ENCODE measurements at regions not wholly inside any gene's neighbourhood (a gene's known extent, or its start where the extent isn't known, plus 50 kb on each side); places are given as distances from the start of the nearest gene placed in this dataset.

- no peaks in the 10 kb centered on the region for H3F3A ChIP-seq (ENCODE audit: control insufficient read depth, insufficient read depth)
- no peaks in the 10 kb centered on the region for H4K20me1 ChIP-seq (ENCODE audit: control insufficient read depth, insufficient read depth, low read depth, low read length)
- TF ChIP-seq, protein P1, sequence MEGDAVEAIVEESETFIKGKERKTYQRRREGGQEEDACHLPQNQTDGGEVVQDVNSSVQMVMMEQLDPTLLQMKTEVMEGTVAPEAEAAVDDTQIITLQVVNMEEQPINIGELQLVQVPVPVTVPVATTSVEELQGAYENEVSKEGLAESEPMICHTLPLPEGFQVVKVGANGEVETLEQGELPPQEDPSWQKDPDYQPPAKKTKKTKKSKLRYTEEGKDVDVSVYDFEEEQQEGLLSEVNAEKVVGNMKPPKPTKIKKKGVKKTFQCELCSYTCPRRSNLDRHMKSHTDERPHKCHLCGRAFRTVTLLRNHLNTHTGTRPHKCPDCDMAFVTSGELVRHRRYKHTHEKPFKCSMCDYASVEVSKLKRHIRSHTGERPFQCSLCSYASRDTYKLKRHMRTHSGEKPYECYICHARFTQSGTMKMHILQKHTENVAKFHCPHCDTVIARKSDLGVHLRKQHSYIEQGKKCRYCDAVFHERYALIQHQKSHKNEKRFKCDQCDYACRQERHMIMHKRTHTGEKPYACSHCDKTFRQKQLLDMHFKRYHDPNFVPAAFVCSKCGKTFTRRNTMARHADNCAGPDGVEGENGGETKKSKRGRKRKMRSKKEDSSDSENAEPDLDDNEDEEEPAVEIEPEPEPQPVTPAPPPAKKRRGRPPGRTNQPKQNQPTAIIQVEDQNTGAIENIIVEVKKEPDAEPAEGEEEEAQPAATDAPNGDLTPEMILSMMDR (IDR thresholded peaks at IDR 0.05; ENCODE audit: low read depth, low read length, poor library complexity, severe bottlenecking): no peak
- no peak for TF ChIP-seq EZH2phosphoT487 (IDR thresholded peaks at IDR 0.05; ENCODE audit: borderline replicate concordance, low read length)
- H3K27ac ChIP-seq (ENCODE audit: low read depth, low read length): no peak overlapping the region
- peaks cover 5% of the 10 kb centered on the region; the same call in 1 of the 2 replicates for H3K27me3 ChIP-seq (ENCODE audit: control insufficient read depth, low read length)
- H3K36me3 ChIP-seq (ENCODE audit: control insufficient read depth, low read length): no peaks in the 10 kb centered on the region
- H3K9me3 ChIP-seq (ENCODE audit: control insufficient read depth, insufficient read depth, low read length): no peaks in the 10 kb centered on the region
- H3K9me2 ChIP-seq (replicated peaks; ENCODE audit: control insufficient read depth, low read length): no peaks in the 10 kb centered on the region
- H3K4me3 ChIP-seq (ENCODE audit: low read length): no peak overlapping the region
- no peak overlapping the region for H3K4me2 ChIP-seq (ENCODE audit: low read length)
- no peaks in the 10 kb centered on the region for H3K79me2 ChIP-seq (ENCODE audit: control insufficient read depth, low read length)
- H3K4me1 ChIP-seq (ENCODE audit: control insufficient read depth, low read length): no peaks in the 10 kb centered on the region
Observed at GRCh38 chr19:34832581-34833112, 59.6 kb upstream of the ZNF599 start.

- no peaks in the 10 kb centered on the region for H4K20me1 ChIP-seq (ENCODE audit: control insufficient read depth, insufficient read depth, low read depth, low read length)
- no peaks in the 10 kb centered on the region for H3K9me2 ChIP-seq (replicated peaks; ENCODE audit: control insufficient read depth, low read length)
- no peaks in the 10 kb centered on the region for H3K9me3 ChIP-seq (ENCODE audit: control insufficient read depth, insufficient read depth, low read length)
- peaks cover 5% of the 10 kb centered on the region; the same call in 1 of the 2 replicates for H3K27me3 ChIP-seq (ENCODE audit: control insufficient read depth, low read length)
- no peak overlapping the region for H3K27ac ChIP-seq (ENCODE audit: low read depth, low read length)
- TF ChIP-seq, protein P1 (IDR thresholded peaks at IDR 0.05; ENCODE audit: low read depth, low read length, poor library complexity, severe bottlenecking): no peak
- TF ChIP-seq EZH2phosphoT487 (IDR thresholded peaks at IDR 0.05; ENCODE audit: borderline replicate concordance, low read length): no peak
- no peaks in the 10 kb centered on the region for H3K4me1 ChIP-seq (ENCODE audit: control insufficient read depth, low read length)
- no peaks in the 10 kb centered on the region for H3F3A ChIP-seq (ENCODE audit: control insufficient read depth, insufficient read depth)
- H3K4me3 ChIP-seq (ENCODE audit: low read length): no peak overlapping the region
- no peak overlapping the region for H3K4me2 ChIP-seq (ENCODE audit: low read length)
- no peaks in the 10 kb centered on the region for H3K36me3 ChIP-seq (ENCODE audit: control insufficient read depth, low read length)
- no peaks in the 10 kb centered on the region for H3K79me2 ChIP-seq (ENCODE audit: control insufficient read depth, low read length)
Observed at GRCh38 chr19:34831714-34832113, 58.7 kb upstream of the ZNF599 start.

DNA sequence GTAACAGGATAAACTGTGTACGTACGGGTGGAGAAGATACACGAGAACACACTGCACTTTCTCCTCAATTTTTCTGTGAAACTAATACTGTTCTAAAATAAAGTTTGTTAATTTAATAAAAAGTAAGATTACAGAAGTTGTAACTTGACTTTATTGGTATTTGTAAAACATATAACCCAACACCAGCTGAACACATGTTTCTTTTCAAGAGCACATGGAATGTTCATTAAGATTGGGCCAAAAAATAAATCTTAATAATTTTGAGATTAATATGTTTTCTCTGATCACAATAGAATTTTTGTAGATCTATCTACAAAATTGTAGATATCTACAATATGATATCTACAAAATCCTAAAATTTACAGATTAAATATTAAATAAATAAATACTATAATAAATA, 55.1 kb upstream of the ZNF599 start:
- no peak for TF ChIP-seq EZH2phosphoT487 (IDR thresholded peaks at IDR 0.05; ENCODE audit: borderline replicate concordance, low read length)
- TF ChIP-seq, protein P1 (IDR thresholded peaks at IDR 0.05; ENCODE audit: low read depth, low read length, poor library complexity, severe bottlenecking): no peak
- 0 out of 2 replicates have a peak, but pooled peaks cover 2% of the 10 kb centered on the region for H3K27me3 ChIP-seq (ENCODE audit: control insufficient read depth, low read length)
- H3K27ac ChIP-seq (ENCODE audit: low read depth, low read length): no peak overlapping the region
- no peaks in the 10 kb centered on the region for H3K9me3 ChIP-seq (ENCODE audit: control insufficient read depth, insufficient read depth, low read length)
- H3K4me2 ChIP-seq (ENCODE audit: low read length): no peak overlapping the region
- no peaks in the 10 kb centered on the region for H3F3A ChIP-seq (ENCODE audit: control insufficient read depth, insufficient read depth)
- H3K36me3 ChIP-seq (ENCODE audit: control insufficient read depth, low read length): no peaks in the 10 kb centered on the region
- H4K20me1 ChIP-seq (ENCODE audit: control insufficient read depth, insufficient read depth, low read depth, low read length): no peaks in the 10 kb centered on the region
- no peaks in the 10 kb centered on the region for H3K9me2 ChIP-seq (replicated peaks; ENCODE audit: control insufficient read depth, low read length)
- no peaks in the 10 kb centered on the region for H3K79me2 ChIP-seq (ENCODE audit: control insufficient read depth, low read length)
- no peaks in the 10 kb centered on the region for H3K4me1 ChIP-seq (ENCODE audit: control insufficient read depth, low read length)
- H3K4me3 ChIP-seq (ENCODE audit: low read length): no peak overlapping the region

Measured in DOHH2 (cell line).